Stimulated activated CD8-positive, alpha-beta memory T cell treated with anti-CD3 and anti-CD28 coated beads, Interleukin-4, amount 100 ng/mL, for 48 hours (primary cell): ENCODE measurements at regions not wholly inside any gene's neighbourhood (a gene's known extent, or its start where the extent isn't known, plus 50 kb on each side); places are given as distances from the start of the nearest gene placed in this dataset.

Experiments used
- DNase-seq: peaks from one replicate; pipeline ENCODE4 v3.0.0-alpha.2; 2020

DNA sequence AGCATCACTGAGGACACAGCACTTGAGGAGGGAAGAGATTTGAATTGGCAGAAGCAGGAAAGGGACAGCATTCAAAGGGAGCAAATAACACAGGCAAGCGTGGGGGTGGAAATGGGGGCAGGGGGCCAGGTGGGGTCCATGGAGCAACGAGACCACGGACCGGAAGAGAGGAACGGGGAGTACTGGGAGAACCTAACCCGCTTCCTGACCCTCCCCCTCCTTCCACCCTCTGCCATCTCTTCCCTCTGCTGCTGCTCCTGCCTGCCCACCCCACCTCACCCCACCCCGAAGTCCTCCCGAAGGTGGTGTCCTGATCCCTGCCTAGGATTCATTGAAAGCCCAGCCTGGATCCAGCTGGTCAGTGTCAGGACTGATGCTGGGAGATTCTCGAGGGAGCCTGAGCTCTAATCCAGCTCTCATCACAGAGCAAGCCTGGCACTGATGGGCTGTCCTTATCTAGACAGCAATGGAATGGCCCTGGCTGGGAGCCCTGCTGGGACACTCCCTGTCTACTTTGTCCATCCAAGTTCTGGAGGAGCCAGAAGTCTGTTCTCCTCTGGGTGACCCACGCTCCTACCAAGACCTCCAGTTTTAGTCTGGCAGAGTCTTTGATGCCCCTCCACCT, 105.0 kb downstream of the TRIM29 start:
- no peak for DNase-seq

DNA sequence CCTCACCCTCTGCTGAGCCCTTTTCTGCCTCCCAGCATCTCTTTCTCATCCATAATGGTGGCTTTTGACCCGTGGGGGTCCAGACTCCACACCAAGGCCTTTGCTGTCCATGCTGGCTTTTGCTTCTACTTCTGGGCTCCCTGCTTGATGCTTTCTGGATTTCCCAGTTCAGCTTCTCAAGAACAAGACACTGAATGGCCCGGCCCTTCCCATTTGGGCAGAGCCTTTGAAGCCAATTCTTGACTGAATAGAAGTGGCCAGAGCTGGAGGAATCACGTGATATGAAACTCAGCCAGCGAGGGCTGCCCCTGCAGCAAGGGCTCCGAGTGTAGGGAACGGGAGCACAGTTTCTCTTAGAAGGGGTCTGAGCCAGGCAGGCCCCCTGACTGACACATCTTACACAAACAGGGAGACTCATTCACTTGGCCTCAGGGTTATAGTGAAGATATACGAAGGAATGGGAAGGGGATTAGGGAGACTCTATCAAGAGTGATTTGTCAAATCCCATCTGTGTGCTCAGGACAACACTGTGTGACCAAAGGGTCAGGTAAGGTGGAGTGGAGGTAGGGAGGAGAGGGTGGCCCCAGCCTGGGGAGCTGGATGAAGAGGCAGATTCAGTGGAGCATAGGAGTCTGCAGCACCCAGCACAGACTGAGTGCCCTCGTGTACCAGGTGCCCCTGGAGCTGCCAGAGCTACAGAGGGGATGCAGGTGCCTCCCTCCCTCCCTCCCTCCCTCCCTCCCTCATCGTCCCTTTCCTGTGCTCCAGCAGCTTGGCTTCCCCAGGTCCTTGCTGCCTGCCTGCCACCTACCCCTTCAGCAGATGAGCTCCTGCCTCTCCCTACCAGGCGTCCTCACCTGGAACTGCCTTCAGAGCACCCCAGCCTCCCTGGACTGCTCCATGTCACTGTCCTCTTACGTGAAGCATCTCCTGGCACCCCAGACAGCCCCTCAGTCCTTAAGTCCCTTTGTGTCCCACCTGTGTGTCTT, 106.0 kb downstream of the TRIM29 start:
- no peak for DNase-seq

DNA sequence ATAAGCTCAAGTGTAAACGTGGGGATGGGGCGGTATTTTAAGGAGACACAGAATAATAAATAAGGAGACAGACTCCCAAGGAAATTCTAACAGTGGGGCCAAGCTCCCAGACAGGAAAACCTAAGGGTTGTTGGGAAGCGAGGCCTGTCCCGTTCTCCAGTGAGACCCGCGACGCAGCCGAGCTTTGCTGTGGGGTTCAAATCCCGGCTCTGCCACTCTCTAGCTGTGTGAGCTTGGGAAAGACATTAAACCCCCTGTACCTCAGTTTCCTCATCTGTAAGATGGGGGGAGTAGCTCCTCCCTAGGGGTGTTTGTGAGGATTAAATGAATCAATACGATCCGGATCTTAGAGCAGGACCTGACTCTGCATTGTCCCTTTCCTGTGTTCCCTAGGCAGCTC, 106.8 kb downstream of the TRIM29 start:
- no peak for DNase-seq

GRCh38 chr11:120030411-120030810, 107.5 kb downstream of the TRIM29 start:
- no peak for DNase-seq

- no peak for DNase-seq
These were observed 108.6 kb downstream of the TRIM29 start for GRCh38 chr11:120029321-120029720.

- DNase-seq: no peak
These were observed 109.0 kb downstream of the TRIM29 start for GRCh38 chr11:120028897-120029258.

DNA sequence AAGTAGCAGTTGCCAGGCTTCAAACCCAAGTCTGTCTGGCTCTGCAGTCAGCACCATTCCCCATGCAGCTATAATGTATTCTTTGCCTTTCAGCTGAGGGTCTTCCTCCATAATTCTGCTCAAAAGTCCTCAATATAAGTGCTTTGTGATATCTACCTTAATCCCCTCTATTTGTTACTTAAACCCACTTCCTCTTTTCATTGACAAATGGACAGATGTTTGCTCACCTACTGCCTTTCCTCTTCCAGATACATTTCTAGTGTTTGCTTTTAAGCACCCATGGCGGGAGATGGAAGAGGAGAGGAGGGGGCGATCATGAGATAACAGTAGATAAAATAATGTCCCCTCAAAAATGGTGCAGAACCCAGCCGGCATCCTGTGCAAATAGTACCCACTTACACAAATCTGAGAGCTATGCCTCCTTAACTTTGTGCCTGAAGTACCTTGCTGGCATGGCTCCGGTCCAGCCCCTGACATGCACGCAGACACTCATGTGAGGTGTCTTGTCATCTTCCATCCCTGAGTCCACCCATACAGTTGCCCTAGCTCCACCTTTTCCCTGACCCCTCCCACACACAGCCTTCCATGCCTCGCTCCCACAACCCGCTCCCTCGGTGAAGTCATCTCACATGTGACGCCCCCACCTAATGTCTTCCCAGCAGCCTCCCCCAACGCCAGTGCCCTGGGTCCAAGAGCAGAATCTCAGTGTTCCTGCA, 109.6 kb downstream of the TRIM29 start:
- DNase-seq: no peak

DNA sequence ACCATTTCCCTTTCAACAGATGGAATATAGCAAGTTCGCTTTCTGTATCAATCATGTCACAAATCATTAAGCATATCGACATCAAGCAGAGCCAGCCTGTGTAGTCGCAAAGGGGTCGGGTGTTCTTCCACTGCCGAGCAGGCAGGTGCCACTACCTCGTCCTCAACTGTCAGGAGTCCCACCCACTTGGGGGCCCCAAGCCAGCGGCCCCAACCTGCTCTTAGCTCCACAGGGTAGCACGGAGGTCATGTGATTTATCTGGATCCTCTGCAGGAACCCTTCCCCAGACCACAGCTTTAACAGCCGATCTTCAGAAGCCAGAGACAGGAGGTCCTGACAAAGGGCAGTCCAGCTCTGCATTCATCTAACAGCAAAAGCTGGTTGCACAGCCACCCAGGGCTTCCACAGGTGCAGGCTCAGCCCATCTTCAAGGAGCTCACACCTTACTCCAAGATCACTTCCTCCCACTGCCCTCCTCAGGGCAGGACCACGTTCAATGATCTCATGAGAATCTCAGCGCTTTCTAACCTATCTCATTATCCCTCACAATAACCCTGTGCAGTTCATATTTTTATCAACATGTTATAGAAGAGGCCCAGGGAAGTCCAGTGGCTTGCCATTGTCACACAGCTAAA, 110.2 kb downstream of the TRIM29 start:
- DNase-seq: no peak

- no peak for DNase-seq
These were observed 112.1 kb downstream of the TRIM29 start for GRCh38 chr11:120025606-120026335.

- DNase-seq: no peak
These were observed 113.3 kb downstream of the TRIM29 start for GRCh38 chr11:120024586-120024985.

- no peak for DNase-seq
These were observed 113.9 kb downstream of the TRIM29 start for GRCh38 chr11:120024046-120024445.

- no peak for DNase-seq
These were observed 114.4 kb downstream of the TRIM29 start for GRCh38 chr11:120023551-120023950.

DNA sequence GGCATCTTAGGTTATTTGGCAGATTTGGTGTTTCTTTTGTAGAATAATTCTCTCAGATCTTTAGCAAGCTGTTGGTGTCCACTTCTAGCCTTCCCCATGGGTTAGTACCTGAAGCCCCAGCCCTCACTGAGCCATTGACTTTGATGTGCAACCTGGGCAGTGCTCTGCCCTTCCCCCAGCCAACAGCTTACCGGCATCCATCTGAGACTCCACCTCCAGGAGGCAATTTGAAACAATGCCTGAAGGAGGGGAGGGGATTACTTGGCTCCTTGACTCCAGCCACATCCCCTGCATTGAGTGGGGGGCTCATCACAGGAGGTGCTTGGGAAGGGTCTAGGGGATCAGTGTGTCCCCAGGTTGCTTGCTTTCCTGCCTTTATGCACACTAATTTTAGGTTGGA, 114.8 kb downstream of the TRIM29 start:
- no peak for DNase-seq

DNA sequence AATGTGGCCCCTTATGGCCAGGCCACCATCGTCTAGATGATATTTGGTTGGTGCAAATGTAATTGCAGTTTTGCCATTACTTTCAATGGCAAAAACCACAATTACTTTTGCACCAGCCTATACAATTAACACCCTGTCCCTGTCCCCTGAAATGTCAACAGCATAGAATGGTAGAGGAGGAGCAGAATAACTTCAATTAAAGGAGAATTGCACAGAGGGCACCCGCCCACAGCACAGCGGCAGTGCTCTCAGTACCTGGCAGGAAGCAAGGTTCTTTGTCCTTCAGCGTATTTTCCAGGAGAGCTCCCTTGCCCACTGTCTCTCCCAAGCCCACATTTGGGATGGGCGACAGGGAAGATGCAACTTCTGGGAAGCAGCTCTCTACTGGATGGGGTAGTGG, 115.3 kb downstream of the TRIM29 start:
- no peak for DNase-seq

DNA sequence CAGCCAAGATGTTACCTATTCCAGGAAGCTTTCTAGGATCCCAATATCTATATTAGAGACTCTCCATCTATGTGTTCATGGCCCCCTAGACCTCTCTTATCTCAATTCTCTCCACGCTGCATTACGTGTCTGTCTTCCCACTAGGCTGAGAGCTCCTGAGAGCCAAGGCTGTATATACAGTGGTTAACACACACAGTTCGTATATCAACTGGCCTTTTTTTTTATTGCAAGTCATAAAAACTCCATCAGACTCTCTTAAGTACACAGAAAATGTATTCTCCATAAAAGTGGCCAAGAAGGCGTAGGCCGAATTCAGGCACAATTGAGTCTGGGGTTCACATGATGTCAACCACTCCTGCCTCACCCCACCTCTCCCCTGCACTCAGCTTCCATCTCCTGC, 115.9 kb downstream of the TRIM29 start:
- DNase-seq: no peak

- DNase-seq: no peak
These were observed 116.4 kb downstream of the TRIM29 start for GRCh38 chr11:120021391-120021953.

DNA sequence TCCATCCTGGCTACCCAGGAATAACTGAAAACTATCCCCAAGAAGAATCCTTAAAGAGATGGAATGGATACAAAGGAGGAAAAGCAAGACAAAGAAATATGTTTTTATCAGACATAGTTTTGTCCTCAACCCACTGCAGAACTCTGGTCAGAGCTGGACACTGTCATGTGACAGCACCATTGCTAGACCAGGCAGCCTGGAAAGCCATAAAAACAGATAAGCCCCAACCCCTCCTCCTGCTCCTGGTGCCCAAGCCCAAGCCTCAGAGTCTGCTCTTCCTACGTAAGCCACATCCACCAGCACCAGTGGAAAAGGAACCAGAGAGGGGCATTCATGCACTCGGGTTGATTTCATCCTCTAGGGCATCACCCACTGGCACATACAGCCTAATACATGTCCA, 116.9 kb downstream of the TRIM29 start:
- DNase-seq: no peak

DNA sequence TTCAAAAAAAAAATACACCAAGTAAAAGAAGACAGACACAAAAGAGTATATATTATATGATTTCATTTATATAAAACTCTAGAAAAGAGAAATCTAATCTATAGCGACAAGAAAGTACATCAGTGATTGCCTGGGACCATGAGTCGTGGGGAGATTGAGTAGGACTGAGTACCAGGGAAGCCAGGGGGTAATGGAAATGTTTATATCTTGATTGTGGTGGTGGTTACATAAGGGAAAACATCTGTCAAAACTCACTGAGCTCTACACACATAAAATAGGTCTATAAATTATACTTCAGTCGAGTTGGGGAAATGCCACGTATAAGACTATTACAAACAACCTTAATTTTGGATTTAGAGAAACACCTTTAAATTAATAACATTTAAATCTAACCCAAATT, 117.4 kb downstream of the TRIM29 start:
- DNase-seq: no peak

DNA sequence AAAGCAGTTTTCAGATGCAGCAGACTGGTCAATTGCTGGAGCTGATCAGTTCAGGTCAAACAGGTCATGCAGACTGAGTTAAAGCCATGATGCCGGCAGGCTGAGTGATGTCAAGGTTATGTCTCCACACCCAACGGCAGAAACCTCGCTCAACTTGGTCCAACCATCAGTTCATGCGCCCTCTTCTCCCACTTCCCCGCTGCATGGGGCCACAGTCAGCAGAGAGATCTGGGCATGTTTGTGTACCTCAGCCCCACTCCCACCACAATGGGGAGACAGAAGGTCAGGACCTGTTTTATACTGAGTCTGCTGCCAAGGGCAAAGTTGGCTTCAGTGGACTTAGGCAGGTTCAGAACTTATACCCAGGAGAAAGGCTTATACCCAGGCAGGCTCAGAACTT, 118.7 kb downstream of the TRIM29 start:
- no peak for DNase-seq

GRCh38 chr11:120017582-120018150, 120.2 kb downstream of the TRIM29 start:
- DNase-seq: no peak

DNA sequence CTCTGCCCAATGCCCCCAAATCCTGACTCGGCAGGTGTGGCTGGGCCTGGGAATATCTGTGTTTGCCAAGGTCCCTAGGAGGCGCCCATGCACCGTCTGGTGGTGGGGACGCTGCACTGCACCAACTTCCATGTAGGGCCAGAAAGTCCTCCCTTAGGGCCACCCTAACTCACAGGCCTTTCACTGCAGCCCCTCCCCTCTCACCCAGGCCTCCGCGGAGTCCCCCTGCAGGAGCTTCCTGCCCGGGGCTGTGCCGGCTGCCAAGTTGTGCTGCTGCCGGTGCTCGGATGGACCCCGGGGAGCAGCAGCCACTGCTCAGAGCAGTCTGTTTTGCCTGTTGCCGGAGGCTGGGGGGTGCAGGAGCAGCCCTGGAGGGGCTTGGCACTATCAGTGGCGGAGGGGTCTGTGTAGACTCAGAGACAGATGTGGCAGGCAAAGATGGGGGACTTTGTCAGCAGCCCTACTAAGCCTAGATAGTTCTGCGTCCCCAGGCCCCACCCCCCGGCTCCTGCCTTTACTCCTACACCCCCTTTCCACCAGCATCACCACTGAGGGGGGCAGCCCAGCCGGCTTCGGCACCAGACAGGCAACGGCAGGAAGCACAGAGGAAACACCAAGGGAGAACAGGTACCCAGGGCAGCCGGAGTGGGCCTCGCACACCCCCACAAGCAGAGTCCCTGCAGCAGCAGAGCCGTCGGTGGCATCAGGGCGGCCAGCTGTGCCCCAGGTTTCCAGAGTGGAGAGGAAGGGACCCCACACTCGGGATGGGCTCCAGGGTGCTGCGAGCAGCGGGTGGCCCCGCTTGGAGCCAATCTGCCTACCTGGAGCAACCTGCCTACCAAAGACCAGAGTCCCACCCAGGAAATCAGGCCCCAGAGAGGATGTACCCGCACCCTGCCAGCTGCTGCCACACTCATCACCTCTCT, 124.3 kb downstream of the TRIM29 start:
- peak; percentile 29 for DNase-seq
